Panc1 (cell line): ENCODE measurements at regions not wholly inside any gene's neighbourhood (a gene's known extent, or its start where the extent isn't known, plus 50 kb on each side); places are given as distances from the start of the nearest gene placed in this dataset.

Experiments
- ATAC-seq: fragments of 200-7000 bp; cut with Tn5 transposase; 2 replicates; pipeline ENCODE4 v1.9.1; 2020; ENCODE audit warnings: mild to moderate bottlenecking, moderate library complexity
- BruUV-seq: library from RNA; stranded (reverse); fragments of 400-500 nt; replicated peaks from 2 replicates; lab custom pipeline; 2021; lab: Mats Ljungman, UMichigan
- CTCF ChIA-PET: fragments of 300-600 bp; sonication (Branson Sonifier 250); formaldehyde crosslinking; loops from one replicate; lab custom pipeline; 2022; ENCODE audit warnings: antibody characterized with exemption; lab: Charles Lee
- POLR2A ChIA-PET: fragments of 300-600 bp; sonication (Branson Sonifier 250); formaldehyde crosslinking; loops from one replicate; lab custom pipeline; 2022; ENCODE audit warnings: antibody characterized with exemption; lab: Charles Lee
- DNase-seq: peaks from one replicate; pipeline ENCODE4 v3.0.0-alpha.2; 2010; ENCODE audit warnings: low read depth, low spot score
- H3K27ac ChIP-seq: 2 replicates; pipeline ENCODE4 v1.5.1; 2011; ENCODE audit warnings: mild to moderate bottlenecking, low read length, inconsistent platforms
- H3K27me3 ChIP-seq: fragments of 200-500 bp; sonication (Bioruptor generic); 2 replicates; pipeline ENCODE4 v1.6.0; 2014; ENCODE audit warnings: low read length, inconsistent platforms; ENCODE audit not compliant: control insufficient read depth, insufficient read depth
- H3K36me3 ChIP-seq: fragments of 200-500 bp; sonication (Bioruptor generic); 2 replicates; pipeline ENCODE4 v1.5.1; 2014; ENCODE audit warnings: inconsistent platforms, mild to moderate bottlenecking, low read length, moderate library complexity; ENCODE audit not compliant: control insufficient read depth, insufficient read depth
- H3K4me1 ChIP-seq: 2 replicates; pipeline ENCODE4 v1.5.1; 2011; ENCODE audit warnings: inconsistent platforms, mild to moderate bottlenecking, low read length, moderate library complexity; ENCODE audit not compliant: control insufficient read depth, insufficient read depth
- H3K4me3 ChIP-seq, 2 experiments: 2 replicates each; pipeline ENCODE4 v1.5.1; 2011 to 2012; ENCODE audit warnings: low read depth in 2 of 2, low read length in 2 of 2, mild to moderate bottlenecking in 2 of 2, inconsistent platforms in 1 of 2, moderate library complexity in 1 of 2
- H3K9me3 ChIP-seq: fragments of 200-500 bp; sonication (Bioruptor generic); 2 replicates; pipeline ENCODE4 v1.5.1; 2014; ENCODE audit warnings: low read depth, mild to moderate bottlenecking, inconsistent platforms, low read length, moderate library complexity; ENCODE audit not compliant: control insufficient read depth, insufficient read depth
- POLR2AphosphoS5 ChIP-seq: IDR thresholded peaks from 2 replicates; pipeline ENCODE4 v1.6.1; 2012; ENCODE audit warnings: mild to moderate bottlenecking, low read depth, low read length, moderate library complexity
- REST ChIP-seq, 2 experiments: IDR thresholded peaks; 2 replicates each; pipeline ENCODE4 v1.6.1; 2011 to 2012; ENCODE audit warnings: low read depth in 2 of 2, control low read depth in 1 of 2, low read length in 1 of 2, mild to moderate bottlenecking in 1 of 2, moderate library complexity in 1 of 2; ENCODE audit not compliant: insufficient read depth in 1 of 2
- SIN3A ChIP-seq: IDR thresholded peaks from 2 replicates; pipeline ENCODE4 v1.6.1; 2012; ENCODE audit warnings: low read depth, mild to moderate bottlenecking, low read length, moderate library complexity, borderline replicate concordance; ENCODE audit not compliant: insufficient read depth
- TCF7L2 ChIP-seq: IDR thresholded peaks from 2 replicates; pipeline ENCODE4 v1.6.1; 2011; ENCODE audit warnings: mild to moderate bottlenecking, low read depth, low read length, inconsistent platforms
- in situ Hi-C: cut with HindIII; loops from 2 replicates; pipeline ENCODE4 v1.10.0; 2016; ENCODE audit warnings: low sequenced_read_pairs, low pct_unique_long_range_greater_than_20kb
- intact Hi-C: fragments of 100-400 bp; cut with micrococcal nuclease; formaldehyde crosslinking; loops from one replicate; pipeline ENCODE4 v1.10.0; 2022; ENCODE audit not compliant: unreplicated experiment
- TF ChIP-seq, protein P1 (sequence below): fragments of 450-650 bp; IDR thresholded peaks from 2 replicates; pipeline ENCODE4 v1.5.1; 2017; ENCODE audit warnings: mild to moderate bottlenecking

GRCh38 chr9:111237447-111237846, 92.6 kb downstream of the OR2K2 start:
- H3K36me3 ChIP-seq: no peaks in the 10 kb centered on the region
- H3K4me1 ChIP-seq: no peaks in the 10 kb centered on the region
- DNase-seq (no peak), ATAC-seq (no peak)
- intact Hi-C loops: no loop called here
- no peak overlapping the region for H3K27ac ChIP-seq
- no TSS peak for BruUV-seq
- no peaks in the 10 kb centered on the region for H3K9me3 ChIP-seq
- in situ Hi-C loops: no loop called here
- POLR2A ChIA-PET: no interaction called here
- H3K27me3 ChIP-seq: no peaks in the 10 kb centered on the region
- TF ChIP-seq, protein P1, sequence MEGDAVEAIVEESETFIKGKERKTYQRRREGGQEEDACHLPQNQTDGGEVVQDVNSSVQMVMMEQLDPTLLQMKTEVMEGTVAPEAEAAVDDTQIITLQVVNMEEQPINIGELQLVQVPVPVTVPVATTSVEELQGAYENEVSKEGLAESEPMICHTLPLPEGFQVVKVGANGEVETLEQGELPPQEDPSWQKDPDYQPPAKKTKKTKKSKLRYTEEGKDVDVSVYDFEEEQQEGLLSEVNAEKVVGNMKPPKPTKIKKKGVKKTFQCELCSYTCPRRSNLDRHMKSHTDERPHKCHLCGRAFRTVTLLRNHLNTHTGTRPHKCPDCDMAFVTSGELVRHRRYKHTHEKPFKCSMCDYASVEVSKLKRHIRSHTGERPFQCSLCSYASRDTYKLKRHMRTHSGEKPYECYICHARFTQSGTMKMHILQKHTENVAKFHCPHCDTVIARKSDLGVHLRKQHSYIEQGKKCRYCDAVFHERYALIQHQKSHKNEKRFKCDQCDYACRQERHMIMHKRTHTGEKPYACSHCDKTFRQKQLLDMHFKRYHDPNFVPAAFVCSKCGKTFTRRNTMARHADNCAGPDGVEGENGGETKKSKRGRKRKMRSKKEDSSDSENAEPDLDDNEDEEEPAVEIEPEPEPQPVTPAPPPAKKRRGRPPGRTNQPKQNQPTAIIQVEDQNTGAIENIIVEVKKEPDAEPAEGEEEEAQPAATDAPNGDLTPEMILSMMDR: no peak
- CTCF ChIA-PET: no interaction called here
- no peak overlapping the region for H3K4me3 ChIP-seq

GRCh38 chr9:111236332-111236731, 93.7 kb downstream of the OR2K2 start:
- ATAC-seq (no peak), DNase-seq (no peak)
- TF ChIP-seq REST (IDR thresholded peaks at IDR 0.05; ENCODE audit: insufficient read depth in 1 of 2, low read depth in 2 of 2, low read length in 1 of 2) (no peak), SIN3A (no peak), TCF7L2 (no peak), POLR2AphosphoS5 (no peak)
- TF ChIP-seq, protein P1: no peak
- H3K27ac ChIP-seq: no peak overlapping the region
- no peak overlapping the region for H3K4me3 ChIP-seq
- in situ Hi-C loops (no loop called here), intact Hi-C loops (no loop called here)
- no peaks in the 10 kb centered on the region for H3K4me1 ChIP-seq
- ChIA-PET CTCF (no interaction called here), POLR2A (no interaction called here)
- no peaks in the 10 kb centered on the region for H3K9me3 ChIP-seq
- BruUV-seq: no TSS peak
- H3K27me3 ChIP-seq: no peaks in the 10 kb centered on the region
- H3K36me3 ChIP-seq: no peaks in the 10 kb centered on the region

- H3K27ac ChIP-seq: no peak overlapping the region
- H3K4me1 ChIP-seq: no peaks in the 10 kb centered on the region
- no peaks in the 10 kb centered on the region for H3K36me3 ChIP-seq
- CTCF ChIA-PET: no interaction called here
- ATAC-seq: no peak
- no peaks in the 10 kb centered on the region for H3K9me3 ChIP-seq
- BruUV-seq: no TSS peak
- in situ Hi-C loops: no loop called here
- H3K27me3 ChIP-seq: no peaks in the 10 kb centered on the region
- no peak for DNase-seq
- intact Hi-C loops: no loop called here
- POLR2A ChIA-PET: no interaction called here
- H3K4me3 ChIP-seq: no peak overlapping the region
- TF ChIP-seq POLR2AphosphoS5: no peak
- no peak for TF ChIP-seq REST (IDR thresholded peaks at IDR 0.05; ENCODE audit: insufficient read depth in 1 of 2, low read depth in 2 of 2, low read length in 1 of 2)
- no peak for TF ChIP-seq TCF7L2
- TF ChIP-seq, protein P1: no peak
- no peak for TF ChIP-seq SIN3A
These were observed 96.1 kb downstream of the OR2K2 start for GRCh38 chr9:111233963-111234362.
